IMR-90 (cell line): ENCODE measurements at regions not wholly inside any gene's neighbourhood (a gene's known extent, or its start where the extent isn't known, plus 50 kb on each side); places are given as distances from the start of the nearest gene placed in this dataset.

ENCODE experiments used
- ATAC-seq: fragments of 200-7000 bp; cut with Tn5 transposase; 2 replicates; pipeline ENCODE4 v1.9.1; 2020; ENCODE audit warnings: low read depth, mild to moderate bottlenecking, moderate library complexity
- BruUV-seq: library from RNA; stranded (reverse); fragments of 400-500 nt; replicated peaks from 2 replicates; lab custom pipeline; 2021; lab: Mats Ljungman, UMichigan
- CTCF ChIA-PET: fragments of 300-600 bp; formaldehyde crosslinking; extraction: SDS; loops from one replicate; lab custom pipeline; 2021; ENCODE audit warnings: antibody characterized with exemption; lab: Yijun Ruan, JAX
- POLR2A ChIA-PET: fragments of 300-600 bp; sonication (Branson Sonifier 250); formaldehyde crosslinking; loops from one replicate; lab custom pipeline; 2022; ENCODE audit warnings: antibody characterized with exemption; ENCODE audit not compliant: unreplicated experiment; lab: Charles Lee
- DNase-seq: peaks from one replicate; pipeline ENCODE4 v3.0.0; 2013
- H2AFZ ChIP-seq: replicated peaks from 2 replicates; pipeline ENCODE3; 2013; ENCODE audit warnings: low read length, mild to moderate bottlenecking; ENCODE audit not compliant: poor library complexity
- H2AK5ac ChIP-seq: 2 replicates; pipeline ENCODE4 v1.6.1; 2013; ENCODE audit warnings: low read depth, low read length, inconsistent platforms
- H2AK9ac ChIP-seq: replicated peaks from 2 replicates; pipeline ENCODE3; 2013; ENCODE audit warnings: mild to moderate bottlenecking, low read depth, low read length, moderate library complexity; ENCODE audit not compliant: poor library complexity
- H2BK120ac ChIP-seq: 2 replicates; pipeline ENCODE4 v1.6.1; 2013; ENCODE audit warnings: low read depth, low read length, inconsistent platforms
- H2BK15ac ChIP-seq: 3 replicates; pipeline ENCODE4 v1.6.1; 2013; ENCODE audit warnings: low read depth, low read length, inconsistent platforms
- H2BK20ac ChIP-seq: 2 replicates; pipeline ENCODE4 v1.6.1; 2013; ENCODE audit warnings: low read depth, mild to moderate bottlenecking, inconsistent platforms, low read length, moderate library complexity
- H2BK5ac ChIP-seq: 2 replicates; pipeline ENCODE4 v1.6.1; 2013; ENCODE audit warnings: mild to moderate bottlenecking, low read depth, low read length, inconsistent platforms; ENCODE audit not compliant: poor library complexity, severe bottlenecking
- H3K14ac ChIP-seq: replicated peaks from 2 replicates; pipeline ENCODE4 v1.6.1; 2013; ENCODE audit warnings: low read depth, low read length, inconsistent platforms
- H3K18ac ChIP-seq: 2 replicates; pipeline ENCODE4 v1.6.1; 2013; ENCODE audit warnings: low read depth, low read length, control low read depth
- H3K23ac ChIP-seq: 2 replicates; pipeline ENCODE4 v1.6.1; 2013; ENCODE audit warnings: low read depth, low read length, inconsistent platforms
- H3K27ac ChIP-seq: 2 replicates; pipeline ENCODE4 v1.5.1; 2013; ENCODE audit warnings: mild to moderate bottlenecking, control low read depth, low read length; ENCODE audit not compliant: insufficient read depth
- H3K27me3 ChIP-seq: 2 replicates; pipeline ENCODE4 v1.6.1; 2013; ENCODE audit warnings: low read length; ENCODE audit not compliant: control insufficient read depth, insufficient read depth
- H3K36me3 ChIP-seq: 2 replicates; pipeline ENCODE4 v1.6.1; 2013; ENCODE audit warnings: low read length, mixed read lengths; ENCODE audit not compliant: control insufficient read depth, insufficient read depth
- H3K4ac ChIP-seq: 2 replicates; pipeline ENCODE4 v1.6.1; 2013; ENCODE audit warnings: low read depth, low read length, inconsistent platforms
- H3K4me1 ChIP-seq: 2 replicates; pipeline ENCODE4 v1.6.1; 2013; ENCODE audit warnings: low read length, mixed read lengths; ENCODE audit not compliant: control insufficient read depth, insufficient read depth
- H3K4me2 ChIP-seq: 2 replicates; pipeline ENCODE4 v1.6.1; 2013; ENCODE audit warnings: low read depth, mild to moderate bottlenecking, control low read depth, low read length, moderate library complexity
- H3K4me3 ChIP-seq: 2 replicates; pipeline ENCODE4 v1.5.1; 2013; ENCODE audit warnings: low read depth, mild to moderate bottlenecking, control low read depth, low read length, moderate library complexity; ENCODE audit not compliant: insufficient read depth
- H3K56ac ChIP-seq: 2 replicates; pipeline ENCODE4 v1.6.1; 2013; ENCODE audit warnings: low read length, inconsistent platforms; ENCODE audit not compliant: insufficient read depth; ENCODE audit errors: extremely low read depth
- H3K79me1 ChIP-seq, 2 experiments: 2 replicates each; pipeline ENCODE4 v1.6.1; 2013; ENCODE audit warnings: low read length in 2 of 2, inconsistent platforms in 1 of 2, low read depth in 1 of 2
- H3K9ac ChIP-seq: 2 replicates; pipeline ENCODE4 v1.6.1; 2013; ENCODE audit warnings: low read depth, low read length, control low read depth
- H3K9me1 ChIP-seq: 2 replicates; pipeline ENCODE4 v1.6.1; 2013; ENCODE audit warnings: low read length, inconsistent platforms; ENCODE audit not compliant: insufficient read depth
- H3K9me3 ChIP-seq: 2 replicates; pipeline ENCODE4 v1.6.1; 2013; ENCODE audit warnings: low read length; ENCODE audit not compliant: control insufficient read depth, insufficient read depth
- H4K20me1 ChIP-seq: 2 replicates; pipeline ENCODE4 v1.6.1; 2013; ENCODE audit warnings: low read length, inconsistent platforms; ENCODE audit not compliant: insufficient read depth
- H4K5ac ChIP-seq: 2 replicates; pipeline ENCODE4 v1.6.1; 2013; ENCODE audit warnings: mild to moderate bottlenecking, low read depth, low read length, control low read depth
- H4K8ac ChIP-seq, 2 experiments: 2 replicates each; pipeline ENCODE4 v1.6.1; 2013; ENCODE audit warnings: low read depth in 2 of 2, low read length in 2 of 2, control low read depth in 1 of 2, inconsistent platforms in 1 of 2
- H4K91ac ChIP-seq: 2 replicates; pipeline ENCODE4 v1.6.1; 2013; ENCODE audit warnings: low read depth, low read length, inconsistent platforms; ENCODE audit not compliant: insufficient read depth
- CEBPB ChIP-seq: IDR thresholded peaks from 2 replicates; pipeline ENCODE4 v1.6.1; 2012; ENCODE audit warnings: low read depth, low read length, improper control_type of control experiment
- CHD1 ChIP-seq: IDR thresholded peaks from 2 replicates; pipeline ENCODE4 v1.6.1; 2012; ENCODE audit warnings: low read depth, low read length, improper control_type of control experiment
- FOS ChIP-seq: fragments of 150-350 bp; IDR thresholded peaks from 2 replicates; pipeline ENCODE4 v1.6.1; 2016; ENCODE audit warnings: low read depth, low read length
- MXI1 ChIP-seq: IDR thresholded peaks from 2 replicates; pipeline ENCODE4 v1.6.1; 2012; ENCODE audit warnings: low read depth, mild to moderate bottlenecking, low read length, moderate library complexity, borderline replicate concordance
- NFE2L2 ChIP-seq: fragments of 150-350 bp; IDR thresholded peaks from 2 replicates; pipeline ENCODE4 v1.6.1; 2016; ENCODE audit warnings: low read depth, mild to moderate bottlenecking, low read length
- RAD21 ChIP-seq: IDR thresholded peaks from 2 replicates; pipeline ENCODE4 v1.6.1; 2012; ENCODE audit warnings: low read length, improper control_type of control experiment
- SMC3 ChIP-seq: fragments of 150-350 bp; IDR thresholded peaks from 2 replicates; pipeline ENCODE4 v1.6.1; 2016; ENCODE audit warnings: low read depth, mild to moderate bottlenecking, antibody characterized with exemption, low read length, moderate library complexity
- WGBS, 2 experiments: methylation state at CpG; one replicate each; pipeline versions ENCODE4 v1.1.5 to v1.1.7; 2013; ENCODE audit warnings: missing lambda C conversion rate in 2 of 2; ENCODE audit not compliant: insufficient read length in 1 of 2; ENCODE audit errors: extremely low coverage in 2 of 2; 5-methylcytosine and 5-hydroxymethylcytosine counted together
- dilution Hi-C: fragments of 300-500 bp; cut with HindIII; formaldehyde crosslinking; loops from one replicate; pipeline ENCODE4 v1.14.3; 2018; ENCODE audit warnings: low sequenced_read_pairs; ENCODE audit not compliant: unreplicated experiment
- in situ Hi-C: fragments of 300-500 bp; cut with MboI; formaldehyde crosslinking; loops from 3 replicates; pipeline ENCODE4 v1.14.3; 2019; ENCODE audit warnings: low sequenced_read_pairs, inconsistent platforms, mixed read lengths
- intact Hi-C: fragments of 100-400 bp; cut with micrococcal nuclease; formaldehyde crosslinking; loops from 2 replicates; pipeline ENCODE4 v1.10.0; 2022
- TF ChIP-seq, protein P1 (sequence below): conservative IDR thresholded peaks from 2 replicates; pipeline ENCODE4 v1.5.1; 2012; ENCODE audit warnings: mild to moderate bottlenecking, low read depth, low read length, improper control_type of control experiment

GRCh38 chr11:45061641-45062040 lies 84.8 kb upstream of the PRDM11 start:
- Histone ChIP-seq H3K9me1 (no peaks in the 10 kb centered on the region), H2AFZ (no peak overlapping the region), H4K20me1 (no peaks in the 10 kb centered on the region), H2BK15ac (no peak overlapping the region), H3K4me1 (peaks cover 3% of the 10 kb centered on the region; the same call in 1 of the 2 replicates), H4K91ac (0 out of 2 replicates have a peak overlapping the region, but pooled peaks have one; percentile 1), H2BK120ac (no peak overlapping the region), H2AK5ac (no peak overlapping the region), H3K18ac (peak overlapping the region; percentile 51; the same call in 1 of the 2 replicates), H4K8ac (no peak overlapping the region), H4K5ac (peak overlapping the region; percentile 25; the same call in 1 of the 2 replicates), H2BK20ac (no peak overlapping the region), H2BK5ac (no peak overlapping the region), H3K56ac (no peak overlapping the region), H3K14ac (no peak overlapping the region), H3K9me3 (peaks cover 6% of the 10 kb centered on the region), H3K79me1 (no peaks in the 10 kb centered on the region), H3K36me3 (no peaks in the 10 kb centered on the region), H3K4me2 (peak overlapping the region; percentile 12; the same call in 1 of the 2 replicates), H3K9ac (no peak overlapping the region), H3K27me3 (peaks cover 13% of the 10 kb centered on the region), H2AK9ac (no peak overlapping the region), H3K23ac (no peak overlapping the region), H3K4me3 (no peak overlapping the region), H3K4ac (no peak overlapping the region), H3K27ac (peak overlapping the region; percentile 93; the same call in 1 of the 2 replicates)
- POLR2A ChIA-PET, result no interaction called here
- dilution Hi-C loops (no loop called here), intact Hi-C loops (no loop called here), in situ Hi-C loops (no loop called here)
- BruUV-seq, result no TSS peak
- WGBS, 2 experiments, result 60% methylated on average over 1 of the region's 10 CpGs; no CpG with 5 or more reads in 1 of the 2 experiments
- TF ChIP-seq, protein P1, sequence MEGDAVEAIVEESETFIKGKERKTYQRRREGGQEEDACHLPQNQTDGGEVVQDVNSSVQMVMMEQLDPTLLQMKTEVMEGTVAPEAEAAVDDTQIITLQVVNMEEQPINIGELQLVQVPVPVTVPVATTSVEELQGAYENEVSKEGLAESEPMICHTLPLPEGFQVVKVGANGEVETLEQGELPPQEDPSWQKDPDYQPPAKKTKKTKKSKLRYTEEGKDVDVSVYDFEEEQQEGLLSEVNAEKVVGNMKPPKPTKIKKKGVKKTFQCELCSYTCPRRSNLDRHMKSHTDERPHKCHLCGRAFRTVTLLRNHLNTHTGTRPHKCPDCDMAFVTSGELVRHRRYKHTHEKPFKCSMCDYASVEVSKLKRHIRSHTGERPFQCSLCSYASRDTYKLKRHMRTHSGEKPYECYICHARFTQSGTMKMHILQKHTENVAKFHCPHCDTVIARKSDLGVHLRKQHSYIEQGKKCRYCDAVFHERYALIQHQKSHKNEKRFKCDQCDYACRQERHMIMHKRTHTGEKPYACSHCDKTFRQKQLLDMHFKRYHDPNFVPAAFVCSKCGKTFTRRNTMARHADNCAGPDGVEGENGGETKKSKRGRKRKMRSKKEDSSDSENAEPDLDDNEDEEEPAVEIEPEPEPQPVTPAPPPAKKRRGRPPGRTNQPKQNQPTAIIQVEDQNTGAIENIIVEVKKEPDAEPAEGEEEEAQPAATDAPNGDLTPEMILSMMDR, result no peak
- TF ChIP-seq NFE2L2, result no peak
- TF ChIP-seq CEBPB, result no peak
- no peak for TF ChIP-seq RAD21
- no peak for TF ChIP-seq CHD1
- no peak for TF ChIP-seq FOS
- TF ChIP-seq SMC3, result no peak
- no peak for TF ChIP-seq MXI1
- DNase-seq, result no peak
- CTCF ChIA-PET, result interaction anchor here (1.1 kb wide), 1 partner anchor 12 kb away, joined by 3 read pairs; no protein-coding TSS in a partner anchor
- peak; percentile 35; the same call in 1 of the 2 replicates for ATAC-seq
